GM19025 (cell line): ENCODE measurements at regions not wholly inside any gene's neighbourhood (a gene's known extent, or its start where the extent isn't known, plus 50 kb on each side); places are given as distances from the start of the nearest gene placed in this dataset.
"Not testable (repeated sequence)": the region's sequence is repeated elsewhere in the genome, so short reads cannot be mapped to it uniquely, and the experiment has no call there.

Source experiments
- ATAC-seq: cut with Tn5 transposase; IDR thresholded peaks from one replicate; pipeline ENCODE4 v1.9.1; 2021; ENCODE audit warnings: mild to moderate bottlenecking, low read depth, moderate library complexity; ENCODE audit not compliant: unreplicated experiment

- ATAC-seq = no peak
Observed at GRCh38 chr10:84571146-84571545, 242.8 kb downstream of the CCSER2 start.

GRCh38 chr10:84574102-84574501, 245.7 kb downstream of the CCSER2 start:
- no peak for ATAC-seq

GRCh38 chr10:84581976-84582375, 253.6 kb downstream of the CCSER2 start:
- no peak for ATAC-seq

GRCh38 chr10:84583501-84583900, 255.1 kb downstream of the CCSER2 start:
- ATAC-seq = no peak

- ATAC-seq = no peak
Observed at GRCh38 chr10:84587789-84588188, 259.4 kb downstream of the CCSER2 start.

- ATAC-seq = no peak
Observed at GRCh38 chr10:84588426-84588825, 260.0 kb downstream of the CCSER2 start.

GRCh38 chr10:84588971-84589370, 260.6 kb downstream of the CCSER2 start:
- no peak for ATAC-seq

- no peak for ATAC-seq
Observed at GRCh38 chr10:84589526-84590205, 261.3 kb downstream of the CCSER2 start.

GRCh38 chr10:84590327-84591193, 262.2 kb downstream of the CCSER2 start:
- no peak for ATAC-seq

GRCh38 chr10:84593506-84593905, 265.1 kb downstream of the CCSER2 start:
- ATAC-seq = no peak

- no peak for ATAC-seq
Observed at GRCh38 chr10:84596585-84596984, 268.2 kb downstream of the CCSER2 start.

GRCh38 chr10:84599254-84599653, 270.9 kb downstream of the CCSER2 start:
- no peak for ATAC-seq

- no peak for ATAC-seq
Observed at GRCh38 chr10:84600947-84601346, 272.6 kb downstream of the CCSER2 start.

GRCh38 chr10:84602543-84602942, 274.2 kb downstream of the CCSER2 start:
- not testable (repeated sequence) for ATAC-seq

- ATAC-seq = no peak
Observed at GRCh38 chr10:84603971-84604370, 275.6 kb downstream of the CCSER2 start.

- no peak for ATAC-seq
Observed at GRCh38 chr10:84605802-84606201, 277.4 kb downstream of the CCSER2 start.

GRCh38 chr10:84606428-84606827, 278.0 kb downstream of the CCSER2 start:
- ATAC-seq = no peak

GRCh38 chr10:84607044-84607443, 278.7 kb downstream of the CCSER2 start:
- no peak for ATAC-seq

- no peak for ATAC-seq
Observed at GRCh38 chr10:84607523-84607922, 279.1 kb downstream of the CCSER2 start.

GRCh38 chr10:84608126-84608525, 279.7 kb downstream of the CCSER2 start:
- peak; percentile 63 for ATAC-seq

GRCh38 chr10:84613336-84614021, 285.1 kb downstream of the CCSER2 start:
- ATAC-seq = peak; percentile 50
